NCI-H1694 (cell line): ENCODE measurements at regions not wholly inside any gene's neighbourhood (a gene's known extent, or its start where the extent isn't known, plus 50 kb on each side); places are given as distances from the start of the nearest gene placed in this dataset.

Source experiments
- DNase-seq: peaks from one replicate; lab custom pipeline; 2025; lab: John Stamatoyannopoulos, UW

DNA sequence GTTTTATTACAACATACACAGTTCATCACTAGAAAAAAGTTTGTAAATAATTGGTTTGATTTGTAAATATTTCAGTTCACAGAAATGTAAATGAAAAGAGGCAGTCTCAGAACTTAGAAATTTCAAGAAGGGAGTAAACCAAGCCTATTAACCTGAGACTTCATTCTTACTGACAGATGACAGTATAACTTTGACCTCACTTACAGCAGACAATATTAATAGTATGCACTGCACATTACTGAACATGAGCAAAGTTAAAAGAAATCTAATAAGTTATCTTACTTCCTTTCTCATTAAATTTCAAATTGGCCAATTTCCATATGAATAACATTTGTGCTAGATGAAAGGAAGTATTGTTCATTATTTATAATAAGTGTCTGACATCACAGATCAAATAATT is 235.8 kb downstream of the SLC6A15 start:
- DNase-seq, result no peak

DNA sequence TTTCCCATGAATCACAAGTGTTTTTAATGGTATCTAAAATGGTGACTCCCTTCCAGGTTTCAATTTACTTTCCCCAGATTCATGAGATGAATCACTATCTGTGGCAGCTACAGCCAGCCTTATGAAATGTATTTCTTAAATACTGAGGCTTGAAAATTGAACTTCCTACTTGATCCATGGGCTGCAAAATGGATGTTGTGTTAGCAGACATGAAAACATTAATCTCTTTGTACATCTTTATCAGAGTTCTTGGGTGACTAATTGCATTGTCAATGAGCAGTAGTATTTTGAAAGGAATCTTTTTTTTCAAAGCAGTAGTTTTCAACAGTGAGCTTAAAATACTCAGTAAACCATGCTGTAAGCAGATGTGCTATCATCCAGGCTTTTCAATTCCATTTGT is 250.8 kb downstream of the SLC6A15 start:
- no peak for DNase-seq

DNA sequence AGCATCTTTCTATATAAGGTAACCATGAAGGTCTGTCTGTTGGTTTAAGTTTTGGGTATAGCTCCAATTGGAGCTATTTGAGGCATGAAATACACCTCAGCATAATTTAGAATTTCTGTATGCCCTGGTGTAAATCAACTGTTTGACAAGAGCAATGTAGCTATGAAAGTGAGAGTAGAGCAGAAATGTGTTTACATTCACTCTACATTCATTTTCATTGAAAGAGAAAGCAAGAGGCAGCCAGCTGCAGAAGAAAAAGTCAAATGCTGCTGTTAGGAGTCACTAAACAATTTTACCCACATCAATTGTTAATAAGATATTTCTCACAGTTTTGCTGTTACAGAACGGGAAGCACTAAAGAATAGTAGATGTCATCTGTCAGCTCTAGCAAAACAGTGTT is 252.5 kb downstream of the SLC6A15 start:
- DNase-seq, result no peak

DNA sequence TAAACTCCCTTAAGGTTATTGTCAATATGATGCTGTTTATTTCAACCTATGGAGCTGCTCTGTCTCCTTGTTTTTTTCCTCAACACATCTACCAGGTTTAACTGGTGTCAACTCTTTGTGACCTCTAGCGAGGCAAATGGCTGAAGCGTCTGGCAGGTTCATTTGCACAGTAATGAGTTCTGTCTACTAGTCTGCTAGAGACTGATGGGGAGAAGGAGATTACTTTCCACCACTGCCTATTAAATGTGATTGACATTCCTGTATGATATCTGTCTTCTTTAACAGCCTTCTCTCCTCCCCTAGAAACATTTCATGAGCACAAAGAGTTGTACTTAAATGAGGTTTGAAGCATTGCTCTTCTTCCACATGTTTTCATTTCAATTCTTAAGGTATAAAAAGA is 253.7 kb downstream of the SLC6A15 start:
- DNase-seq, result no peak

DNA sequence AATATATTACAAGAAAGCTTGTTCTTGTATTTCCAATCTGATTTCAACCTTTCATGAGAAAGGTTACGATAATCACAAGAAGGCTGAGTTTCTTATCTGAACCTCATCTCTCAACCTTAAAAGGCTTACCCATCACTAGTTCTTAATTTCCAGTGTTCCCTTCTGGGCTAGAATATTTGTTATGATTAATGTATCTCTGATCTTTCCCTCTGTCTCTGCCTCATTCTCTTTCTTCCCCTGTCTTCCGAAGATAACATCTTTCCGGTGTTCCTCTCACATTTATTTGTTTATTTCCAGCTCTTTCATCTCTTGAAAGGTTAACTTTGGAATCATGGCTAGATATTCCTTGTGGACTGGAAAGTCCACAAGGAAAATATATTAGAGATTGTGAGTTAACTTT is 255.9 kb downstream of the SLC6A15 start:
- DNase-seq, result no peak

DNA sequence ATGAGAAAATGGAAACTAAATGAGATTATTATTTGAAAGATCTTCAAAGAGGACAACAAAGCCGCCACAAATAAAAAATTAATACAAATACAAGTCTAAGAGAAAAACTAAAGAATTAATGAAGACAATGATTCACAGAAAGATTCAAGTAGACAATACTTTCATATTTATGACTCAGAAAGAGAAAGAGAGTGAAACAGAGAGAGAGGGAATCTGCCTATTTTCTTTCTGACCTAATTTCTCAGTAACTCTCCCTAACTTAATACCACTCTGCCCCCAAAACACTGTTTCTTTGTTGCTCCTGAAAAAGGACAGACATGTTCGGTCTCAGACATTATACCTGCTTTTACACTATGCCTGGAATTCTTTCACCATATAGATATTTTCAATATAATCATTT is 259.1 kb downstream of the SLC6A15 start:
- no peak for DNase-seq

DNA sequence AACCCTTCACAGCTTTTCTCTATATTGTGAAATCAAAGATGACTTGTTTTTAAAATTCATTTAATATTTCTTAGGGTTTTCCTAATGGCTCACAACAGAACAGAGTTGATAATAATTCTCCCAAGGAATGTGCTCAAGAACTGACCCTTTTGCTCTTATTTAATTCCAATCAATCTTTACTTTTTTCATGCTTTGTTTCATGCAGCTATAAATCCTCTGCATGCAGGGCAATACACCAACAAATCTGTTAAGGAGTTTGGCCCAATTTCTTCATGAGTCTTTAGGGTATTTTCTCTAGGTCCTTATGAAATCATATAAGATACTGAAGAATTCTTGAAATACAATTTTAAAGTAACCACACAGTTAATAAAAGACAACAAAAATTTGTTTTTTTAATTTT is 264.2 kb downstream of the SLC6A15 start:
- DNase-seq, result no peak

DNA sequence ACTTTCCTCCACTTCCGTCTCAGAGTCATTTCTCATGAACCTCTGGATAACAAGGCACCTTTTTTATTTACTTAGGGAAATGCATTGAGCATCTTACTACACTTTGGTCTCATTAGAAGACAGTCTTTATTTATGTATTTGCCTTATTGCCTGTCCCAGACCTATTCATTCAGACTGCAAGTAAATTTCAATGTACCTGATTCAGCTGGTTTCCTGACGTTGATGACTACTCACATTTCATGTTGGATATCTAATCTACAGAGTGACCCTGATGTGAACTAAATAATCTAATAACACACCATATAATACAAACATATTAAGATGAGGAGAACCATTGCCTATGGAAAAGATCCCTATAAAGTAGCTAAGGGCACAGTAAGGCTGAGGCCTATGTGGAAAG is 267.7 kb downstream of the SLC6A15 start:
- DNase-seq, result no peak

DNA sequence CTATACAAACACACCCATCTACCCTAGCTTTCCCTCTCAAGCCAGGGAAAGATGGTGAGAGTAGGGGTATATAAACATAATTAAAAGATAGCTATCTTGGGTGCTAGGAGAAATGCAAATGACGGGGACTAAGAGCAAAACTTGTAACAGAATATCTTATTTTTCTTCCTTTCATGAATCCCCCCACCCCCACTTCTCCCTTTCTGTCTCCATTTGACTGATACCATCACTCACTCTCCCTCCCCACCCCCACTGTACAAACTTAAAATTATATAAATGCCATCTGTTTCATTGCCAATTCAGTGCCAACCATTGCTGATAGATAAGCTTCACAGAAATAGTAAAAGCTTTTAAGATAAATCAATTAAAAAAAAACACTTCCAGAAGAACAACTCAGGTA is 268.6 kb downstream of the SLC6A15 start:
- peak; percentile 15 for DNase-seq

DNA sequence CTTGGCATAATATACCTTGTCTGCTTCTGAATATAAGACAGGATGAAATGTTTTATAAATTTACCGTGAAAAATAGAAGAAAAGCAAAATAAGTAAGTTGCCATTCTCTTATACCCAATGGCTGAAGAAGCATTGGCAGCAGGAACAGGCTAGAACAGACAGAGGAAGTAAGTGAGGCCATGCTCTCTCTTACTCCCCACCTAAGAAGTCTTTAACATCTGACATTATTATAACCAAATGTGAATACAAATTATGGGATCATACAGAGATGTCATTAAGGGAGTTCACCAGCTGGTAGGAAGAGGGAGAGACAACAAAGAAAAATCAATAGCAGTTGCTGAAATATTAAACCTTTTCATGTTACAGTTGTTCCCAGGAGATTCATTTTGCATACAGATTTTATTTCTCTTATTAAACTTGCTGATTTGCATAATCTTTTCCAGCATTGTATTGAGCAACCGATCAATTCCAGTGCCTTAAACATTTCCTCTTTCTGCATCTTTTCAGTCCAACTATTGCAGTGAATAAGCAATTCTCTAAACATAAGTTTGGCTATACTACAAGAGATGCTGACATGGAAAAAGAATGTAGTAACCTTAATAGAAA is 270.6 kb downstream of the SLC6A15 start:
- DNase-seq, result no peak

DNA sequence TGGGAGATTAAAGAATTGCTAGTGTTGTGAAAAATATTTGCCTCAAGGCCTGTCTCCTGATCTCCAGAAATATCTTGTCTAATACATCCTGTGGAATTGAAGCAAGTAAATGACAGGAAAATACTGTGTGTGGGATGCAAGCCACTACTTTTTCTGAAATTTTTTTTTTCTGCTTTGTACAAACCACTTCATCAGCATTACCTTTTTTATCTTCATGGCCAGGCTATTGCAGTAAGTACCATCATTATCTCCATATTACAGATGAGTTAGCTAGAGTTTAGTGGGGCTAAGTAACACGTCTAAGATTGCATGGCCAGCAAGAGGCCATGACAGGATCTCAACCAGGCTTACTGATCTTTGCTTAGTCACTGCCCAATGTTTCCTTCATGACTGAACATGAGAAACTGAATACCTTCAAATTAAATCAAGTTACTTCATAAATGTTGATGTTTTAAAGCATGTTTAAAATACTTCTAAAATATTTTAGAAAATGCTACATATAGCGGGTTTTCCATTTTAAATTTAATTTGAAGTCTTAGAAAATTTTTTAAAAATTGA is 273.7 kb downstream of the SLC6A15 start:
- no peak for DNase-seq

DNA sequence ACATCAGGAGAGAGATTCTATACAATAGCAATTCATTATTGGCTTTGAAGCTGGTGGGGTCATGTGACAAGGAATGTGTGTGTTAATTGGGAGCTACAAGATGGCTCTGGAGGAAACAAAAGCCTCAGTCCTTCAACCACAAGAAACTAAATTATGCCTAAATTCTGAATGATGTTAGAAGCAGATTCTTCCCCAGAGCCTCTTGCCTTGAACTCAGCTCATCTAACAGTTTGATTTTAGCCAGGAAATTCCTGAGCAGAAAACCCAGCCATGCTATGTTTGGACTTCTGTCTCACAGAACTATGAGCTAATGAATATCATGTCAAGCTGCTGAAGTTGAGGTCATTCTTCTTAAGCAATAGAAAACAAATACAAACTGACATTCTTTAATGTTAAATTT is 274.7 kb downstream of the SLC6A15 start:
- DNase-seq, result no peak

DNA sequence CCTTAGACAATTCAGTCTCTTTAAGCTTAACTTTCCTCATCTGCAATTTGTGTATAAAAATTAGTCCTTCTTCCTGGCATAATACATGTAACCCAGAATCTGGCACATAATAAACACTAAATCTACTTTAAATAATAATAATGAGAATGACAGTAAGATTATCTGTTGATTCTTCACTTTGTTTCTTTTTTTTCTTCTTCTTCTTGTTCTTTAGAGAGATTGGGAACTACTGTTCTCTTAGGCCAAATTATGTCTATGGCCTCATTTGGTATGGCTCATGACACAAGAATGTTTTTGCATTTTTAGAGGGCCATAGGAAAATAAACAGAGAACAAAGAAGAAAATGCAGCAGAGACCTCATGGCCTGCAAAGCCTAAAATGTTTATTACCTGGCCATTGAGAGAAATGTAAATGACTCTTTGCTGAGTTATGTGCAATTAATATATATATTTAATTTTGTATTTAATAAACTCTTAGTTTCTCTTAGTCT is 275.8 kb downstream of the SLC6A15 start:
- DNase-seq, result no peak

DNA sequence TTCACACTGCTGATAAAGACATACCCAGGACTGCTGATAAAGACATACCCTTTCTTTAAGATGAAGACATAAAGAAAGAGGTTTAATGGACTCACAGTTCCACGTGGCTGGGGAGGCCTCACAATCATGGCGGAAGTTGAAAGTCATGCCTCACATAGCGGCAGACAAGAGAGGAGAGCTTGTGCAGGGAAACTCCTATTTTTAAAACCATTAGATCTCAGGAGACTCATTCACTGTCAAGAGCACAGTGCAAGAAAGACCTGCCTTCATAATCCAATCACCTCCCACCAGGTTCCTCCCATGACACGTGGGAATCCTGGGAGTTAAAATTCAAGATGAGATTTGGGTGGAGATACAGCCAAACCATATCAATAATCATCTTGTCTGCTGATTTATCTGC is 278.1 kb downstream of the SLC6A15 start:
- DNase-seq, result no peak

DNA sequence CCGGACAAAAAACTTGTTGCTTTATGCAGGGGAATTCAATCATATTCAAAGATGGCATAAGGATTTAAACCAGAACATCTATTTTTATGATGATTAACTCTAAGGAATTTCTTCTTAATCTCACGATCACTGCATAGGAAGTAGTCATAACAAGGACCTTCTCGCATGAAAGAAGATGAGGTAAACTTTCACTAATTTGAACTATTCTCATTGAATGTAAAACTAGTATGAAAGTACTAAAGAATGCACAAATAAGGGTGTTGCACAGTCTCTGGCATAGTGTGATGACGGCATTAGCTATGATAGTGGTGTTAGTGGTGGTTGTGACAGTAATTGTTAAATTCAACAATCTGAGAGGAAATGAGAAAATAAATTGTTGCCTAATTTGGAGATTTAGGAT is 280.0 kb downstream of the SLC6A15 start:
- no peak for DNase-seq

DNA sequence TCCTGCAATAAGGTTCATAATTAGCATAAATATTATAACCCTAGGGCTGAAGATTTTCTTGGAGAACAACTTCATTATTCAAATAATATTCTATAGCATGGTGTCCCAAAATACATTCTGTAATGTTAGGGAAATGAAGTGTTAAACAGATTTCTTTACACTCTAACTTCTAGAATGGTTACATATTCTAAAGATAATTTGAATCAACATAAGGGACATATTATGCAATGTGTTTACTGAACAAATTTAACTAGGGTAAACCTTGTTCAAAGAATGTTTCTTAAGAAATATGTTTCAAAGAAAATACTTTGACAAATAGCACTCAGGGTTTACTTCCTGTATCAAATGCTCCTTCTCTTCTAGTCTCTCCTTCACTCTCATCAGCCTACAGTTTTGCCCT is 281.6 kb downstream of the SLC6A15 start:
- DNase-seq, result no peak

DNA sequence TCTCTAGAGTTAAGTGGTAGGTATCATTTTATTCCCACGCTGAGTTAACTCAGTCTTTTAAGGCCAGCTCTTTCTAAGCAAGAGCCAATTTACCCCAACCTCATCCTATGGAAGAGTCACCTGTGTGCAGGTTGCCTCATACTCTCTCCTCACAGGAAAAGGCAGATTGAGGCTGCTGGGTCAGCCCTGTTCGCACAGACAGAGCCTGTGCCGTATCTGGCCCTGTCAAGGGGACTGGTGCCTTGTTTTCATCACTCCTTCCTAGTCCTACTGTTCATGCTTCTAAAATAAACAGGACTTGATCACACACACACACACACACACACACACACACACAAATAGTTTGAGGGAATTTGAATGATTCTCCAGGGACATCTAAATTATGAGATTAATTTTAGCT is 285.0 kb downstream of the SLC6A15 start:
- no peak for DNase-seq

DNA sequence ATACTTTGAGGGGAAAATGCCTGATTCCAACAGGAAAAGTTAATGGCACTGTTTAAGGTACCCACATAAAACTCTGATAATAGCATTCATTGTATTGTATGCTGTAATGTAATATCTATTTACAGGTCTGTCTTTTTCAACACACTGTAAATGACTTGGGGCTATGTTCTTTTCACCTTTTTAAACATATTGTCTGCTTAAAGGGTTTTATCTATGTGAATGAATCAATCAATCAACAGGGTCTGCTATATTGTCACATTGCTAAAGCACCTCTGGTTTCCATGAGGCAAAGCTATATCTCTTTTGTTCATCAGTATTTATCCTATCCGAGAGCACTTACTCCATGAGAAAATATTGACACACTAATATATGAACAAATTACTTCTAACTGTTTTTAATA is 288.0 kb downstream of the SLC6A15 start:
- DNase-seq, result no peak

DNA sequence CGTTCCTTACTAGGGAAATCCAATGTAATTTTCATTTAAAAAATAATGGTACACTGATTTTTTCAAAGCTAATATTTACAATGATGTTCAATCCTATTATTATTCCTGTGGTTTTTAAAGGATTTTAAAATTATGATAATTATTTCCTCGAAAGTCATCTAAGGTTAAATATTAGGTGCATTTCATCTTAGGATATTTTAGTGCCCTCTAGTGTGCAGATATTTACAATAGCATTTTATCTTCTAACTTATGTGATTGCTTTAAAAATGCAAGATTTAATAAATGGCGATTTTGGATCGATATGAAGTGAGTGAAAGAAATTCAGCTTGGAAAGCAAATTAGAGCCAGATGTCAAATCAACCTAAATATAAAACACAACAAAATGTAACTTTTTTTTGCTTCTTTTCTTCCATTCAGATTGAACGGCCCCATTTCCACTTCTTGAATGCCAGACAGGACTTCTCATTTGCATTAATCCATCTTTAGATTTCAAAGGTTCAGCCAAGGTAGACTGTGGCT is 293.5 kb downstream of the SLC6A15 start:
- DNase-seq, result no peak

DNA sequence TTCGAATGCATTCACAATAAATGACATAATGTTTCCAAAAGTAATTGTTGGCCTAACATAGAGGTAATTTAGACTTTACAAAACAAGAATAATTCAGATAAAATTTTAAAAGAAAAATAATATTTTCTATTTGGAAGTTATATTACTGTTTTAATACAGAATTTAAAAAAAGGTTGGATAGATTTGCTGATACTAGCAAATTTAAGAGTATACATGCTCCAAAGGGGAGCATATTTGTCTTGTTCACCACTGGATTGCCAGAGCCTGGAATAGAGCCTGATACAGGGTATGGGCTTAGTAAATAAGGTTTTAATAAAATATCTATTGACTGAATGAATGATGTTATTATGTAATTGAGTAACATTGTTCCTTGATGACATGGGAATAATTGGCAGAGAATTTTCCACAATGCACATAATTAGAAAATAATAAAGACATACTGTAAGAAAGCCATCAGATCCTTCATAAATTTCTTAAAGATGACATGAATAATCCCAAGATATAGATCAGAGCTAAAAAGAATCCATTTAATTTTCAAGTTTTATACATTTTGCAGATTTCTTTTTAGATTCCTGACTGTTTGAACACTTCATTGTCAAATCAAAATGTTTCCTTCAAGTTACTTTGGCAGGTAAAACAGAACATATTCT is 305.3 kb downstream of the SLC6A15 start:
- DNase-seq, result no peak

DNA sequence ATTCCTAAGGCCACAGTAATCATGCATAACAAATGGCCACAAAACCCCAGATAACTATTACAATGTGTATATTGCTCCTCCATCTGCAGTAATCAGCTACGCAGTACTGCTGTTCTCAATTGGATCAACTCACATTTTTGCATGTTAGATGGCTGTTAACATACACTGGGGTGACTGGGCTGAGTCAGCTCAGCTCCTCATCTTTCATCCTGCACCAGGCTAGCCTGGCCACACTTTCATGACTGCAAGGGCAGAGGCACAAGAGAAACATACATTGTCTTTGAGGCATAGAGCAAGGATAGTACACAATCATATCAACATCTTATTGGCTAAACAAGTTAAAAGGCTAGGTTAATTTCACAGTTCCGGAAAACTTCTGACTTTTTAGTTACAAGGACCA is 306.6 kb downstream of the SLC6A15 start:
- no peak for DNase-seq

DNA sequence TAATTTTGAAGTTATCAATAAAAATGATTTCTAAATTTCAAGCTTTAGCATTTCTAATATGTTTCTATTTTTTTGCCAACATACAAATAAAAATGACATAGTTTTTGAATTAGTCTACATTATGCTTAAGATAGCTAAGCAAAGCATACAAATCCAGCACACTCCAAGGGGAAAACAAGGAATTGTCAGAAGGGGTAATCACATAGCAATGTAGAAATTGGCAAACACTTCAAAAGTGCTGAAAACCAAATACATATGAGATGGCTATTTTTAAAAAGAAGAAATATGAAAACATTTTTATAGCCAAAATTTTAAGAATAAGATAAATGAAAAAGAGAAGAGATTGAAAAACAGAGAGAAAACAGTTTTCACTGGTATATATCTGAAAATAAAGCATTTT is 308.0 kb downstream of the SLC6A15 start:
- no peak for DNase-seq

DNA sequence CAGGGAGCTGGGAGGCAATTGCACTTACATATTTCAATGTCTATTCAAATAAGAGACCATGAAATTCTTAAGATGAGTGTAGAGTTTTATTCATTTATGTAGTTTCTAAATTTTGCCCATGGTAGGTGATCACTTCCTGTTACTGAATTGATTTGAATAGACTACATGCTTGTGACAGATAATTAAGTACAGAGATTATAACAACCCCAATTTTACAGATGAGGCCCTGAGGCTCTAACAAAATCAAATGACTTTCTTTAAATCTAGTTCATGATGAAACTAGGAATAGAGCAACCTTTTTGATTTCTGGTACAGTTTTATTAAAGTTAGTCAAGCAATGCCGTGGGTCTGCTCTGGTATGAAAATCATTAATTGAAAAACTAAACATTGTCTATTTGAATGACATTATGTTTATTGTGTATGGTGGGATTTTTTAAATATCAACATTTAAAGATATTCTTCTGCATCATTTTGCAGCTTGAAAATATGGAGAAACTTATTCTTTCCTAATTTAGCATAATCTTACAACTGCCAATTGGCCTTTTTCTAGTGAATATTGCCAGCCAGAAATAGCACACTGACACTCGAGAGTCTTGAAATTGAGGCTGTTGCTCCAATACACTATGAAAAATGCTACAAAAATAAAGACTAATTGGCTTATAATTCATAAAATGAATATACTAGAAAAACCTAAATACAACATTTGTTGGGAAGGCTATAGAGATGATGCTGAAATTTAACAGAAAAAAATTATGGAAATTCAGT is 308.9 kb downstream of the SLC6A15 start:
- no peak for DNase-seq
